ENCODE measurements at regions not wholly inside any gene's neighbourhood (a gene's known extent, or its start where the extent isn't known, plus 50 kb on each side); places are given as distances from the start of the nearest gene placed in this dataset.

GRCh38 chr3:16056217-16056616 lies 118.3 kb upstream of the GALNT15 start:
- H3K4me3 ChIP-seq (ENCODE audit: low read depth, low read length) = no peak overlapping the region
- DNase-seq (ENCODE audit: low read depth) = peak; percentile 85
- no peak for TF ChIP-seq CTCF (IDR thresholded peaks at IDR 0.05; ENCODE audit: insufficient read depth, low read length)

GRCh38 chr3:16058521-16058920 lies 116.0 kb upstream of the GALNT15 start:
- H3K4me3 ChIP-seq (ENCODE audit: low read depth, low read length) = no peak overlapping the region
- peak; percentile 65 for DNase-seq (ENCODE audit: low read depth)
- TF ChIP-seq CTCF (IDR thresholded peaks at IDR 0.05; ENCODE audit: insufficient read depth, low read length) = no peak

GRCh38 chr3:16059081-16059537 lies 115.4 kb upstream of the GALNT15 start:
- no peak for TF ChIP-seq CTCF (IDR thresholded peaks at IDR 0.05; ENCODE audit: insufficient read depth, low read length)
- DNase-seq (ENCODE audit: low read depth) = peak; percentile 47
- H3K4me3 ChIP-seq (ENCODE audit: low read depth, low read length) = no peak overlapping the region

- DNase-seq (ENCODE audit: low read depth) = no peak
- TF ChIP-seq CTCF (IDR thresholded peaks at IDR 0.05; ENCODE audit: insufficient read depth, low read length) = no peak
- H3K4me3 ChIP-seq (ENCODE audit: low read depth, low read length) = no peak overlapping the region
These were observed 114.6 kb upstream of the GALNT15 start for GRCh38 chr3:16059711-16060357.

GRCh38 chr3:16060358-16060852 lies 114.1 kb upstream of the GALNT15 start:
- peak; percentile 100 for DNase-seq (ENCODE audit: low read depth)
- H3K4me3 ChIP-seq (ENCODE audit: low read depth, low read length) = peak overlapping the region; percentile 3
- TF ChIP-seq CTCF (IDR thresholded peaks at IDR 0.05; ENCODE audit: insufficient read depth, low read length) = no peak

GRCh38 chr3:16060945-16061344 lies 113.5 kb upstream of the GALNT15 start:
- peak; percentile 95 for DNase-seq (ENCODE audit: low read depth)
- peak; percentile 15 for TF ChIP-seq CTCF (IDR thresholded peaks at IDR 0.05; ENCODE audit: insufficient read depth, low read length)
- H3K4me3 ChIP-seq (ENCODE audit: low read depth, low read length) = no peak overlapping the region

- DNase-seq (ENCODE audit: low read depth) = no peak
- no peak for TF ChIP-seq CTCF (IDR thresholded peaks at IDR 0.05; ENCODE audit: insufficient read depth, low read length)
- H3K4me3 ChIP-seq (ENCODE audit: low read depth, low read length) = no peak overlapping the region
These were observed 113.0 kb upstream of the GALNT15 start for GRCh38 chr3:16061491-16061890.

Data from fibroblast of the aortic adventitia (primary cell).